ENCODE measurements at regions not wholly inside any gene's neighbourhood (a gene's known extent, or its start where the extent isn't known, plus 50 kb on each side); places are given as distances from the start of the nearest gene placed in this dataset.
"Not testable (repeated sequence)": the region's sequence is repeated elsewhere in the genome, so short reads cannot be mapped to it uniquely, and the experiment has no call there.

DNA sequence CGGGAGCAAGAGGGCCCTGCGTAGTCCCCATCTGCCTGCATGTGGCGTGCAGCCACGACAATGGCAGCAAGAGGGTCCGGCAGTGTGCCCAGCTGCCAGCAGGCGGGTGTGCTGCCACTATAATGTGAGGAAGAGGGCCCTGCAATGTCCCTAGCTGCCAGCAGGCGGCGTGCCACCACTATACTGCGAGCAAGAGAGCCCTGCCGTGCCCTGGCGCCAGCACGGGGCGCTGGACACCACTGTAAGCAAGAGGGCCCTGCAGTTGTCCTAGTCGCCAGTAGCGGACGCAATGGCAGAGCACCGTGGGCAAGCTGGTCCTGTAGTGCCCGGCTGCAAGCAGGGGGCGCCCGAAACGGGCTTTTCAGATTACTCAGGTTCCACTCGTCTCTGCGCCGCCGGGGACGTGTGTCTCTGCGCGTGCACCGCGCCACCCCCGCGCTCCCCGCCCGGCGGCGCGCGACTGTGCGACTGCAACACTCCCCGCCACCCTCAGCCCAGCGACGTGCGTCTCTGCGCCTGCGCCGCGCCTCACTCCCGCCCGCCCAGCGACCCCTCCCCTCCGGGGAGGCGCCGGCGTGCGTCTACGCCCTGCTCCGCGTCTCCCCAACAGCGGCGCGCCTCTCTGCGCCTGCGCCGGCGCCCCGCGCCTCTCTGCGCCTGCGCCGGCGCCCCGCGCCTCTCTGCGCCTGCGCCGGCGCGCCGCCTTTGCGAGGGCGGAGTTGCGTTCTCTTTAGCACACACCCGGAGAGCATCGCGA lies 159.4 kb upstream of the FRG2B start:
- ATAC-seq; H3K4me3 Mint-ChIP-seq; H3K27me3 Mint-ChIP-seq (ENCODE audit: low read depth); H3K9me3 Mint-ChIP-seq; DNase-seq; H3K4me1 Mint-ChIP-seq (ENCODE audit: low read depth); H3K36me3 Mint-ChIP-seq (ENCODE audit: insufficient read depth): not testable (repeated sequence)

DNA sequence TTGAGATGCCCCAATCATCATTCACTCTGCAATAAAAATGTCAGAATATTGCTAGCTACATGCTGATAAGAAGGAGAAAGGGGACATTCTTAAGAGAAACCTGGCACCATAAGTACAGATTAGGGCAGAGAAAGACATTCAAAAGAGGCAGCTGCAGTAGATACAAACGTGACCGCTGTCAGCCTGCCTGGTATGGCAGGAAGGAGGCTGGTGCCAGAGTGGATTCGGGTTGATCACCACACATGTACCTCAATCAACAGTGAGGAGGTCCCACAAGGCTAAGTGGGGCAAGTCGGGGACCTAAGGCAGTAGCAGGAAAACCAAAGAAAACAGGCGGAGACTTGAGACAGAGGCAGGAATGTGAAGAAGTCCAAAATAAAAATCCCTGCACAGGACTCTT lies 158.6 kb upstream of the FRG2B start:
- not testable (repeated sequence) for H3K36me3 Mint-ChIP-seq (ENCODE audit: insufficient read depth)

DNA sequence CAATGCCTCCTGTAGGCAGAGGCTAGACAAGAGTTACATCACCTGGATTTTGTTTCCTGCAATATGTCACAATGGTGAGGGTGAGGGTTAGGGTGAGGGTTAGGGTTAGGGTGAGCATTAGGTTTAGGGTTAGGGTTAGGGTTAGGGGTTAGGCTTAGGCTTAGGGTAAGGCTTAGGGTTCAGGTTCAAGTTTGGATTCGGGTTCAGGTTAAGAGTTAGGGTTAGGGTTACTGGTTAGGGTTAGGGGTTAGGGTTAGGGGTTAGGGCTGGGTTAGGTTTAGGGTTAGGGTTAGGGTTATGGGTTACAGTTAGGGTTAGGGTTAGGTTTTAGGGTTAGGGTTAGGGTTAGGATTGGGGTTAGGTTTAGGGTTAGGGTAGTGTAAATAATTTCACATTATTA lies 138.7 kb upstream of the FRG2B start:
- H3K4me3 Mint-ChIP-seq, result not testable (repeated sequence)

More for the DNA sequence above, 158.6 kb upstream of the FRG2B start:
- ATAC-seq; H3K4me3 Mint-ChIP-seq; H3K4me1 Mint-ChIP-seq (ENCODE audit: low read depth); H3K27me3 Mint-ChIP-seq (ENCODE audit: low read depth); DNase-seq; H3K9me3 Mint-ChIP-seq: not testable (repeated sequence)

DNA sequence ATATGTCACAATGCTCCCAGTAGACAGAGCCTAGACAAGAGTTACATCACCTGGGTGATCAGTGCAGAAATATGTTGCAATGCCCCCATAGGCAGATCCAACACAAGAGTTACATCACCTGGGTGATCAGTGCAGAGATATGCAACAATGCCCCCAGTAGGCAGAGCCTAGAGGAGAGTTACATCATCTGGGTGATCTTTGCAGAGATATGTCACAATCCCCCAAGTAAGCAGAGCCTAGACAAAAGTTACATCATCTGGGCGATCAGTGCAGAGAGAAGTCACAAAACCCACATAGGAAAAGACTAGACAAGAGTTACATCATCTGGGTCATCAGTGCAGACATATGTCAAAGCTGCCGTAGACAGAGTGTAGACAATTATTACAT lies 138.2 kb upstream of the FRG2B start:
- H3K9me3 Mint-ChIP-seq; DNase-seq; H3K4me1 Mint-ChIP-seq (ENCODE audit: low read depth); ATAC-seq; H3K4me3 Mint-ChIP-seq; H3K36me3 Mint-ChIP-seq (ENCODE audit: insufficient read depth); H3K27me3 Mint-ChIP-seq (ENCODE audit: low read depth): not testable (repeated sequence)

More for the DNA sequence above, 138.7 kb upstream of the FRG2B start:
- not testable (repeated sequence) for H3K36me3 Mint-ChIP-seq (ENCODE audit: insufficient read depth); H3K9me3 Mint-ChIP-seq; ATAC-seq; H3K4me1 Mint-ChIP-seq (ENCODE audit: low read depth); H3K27me3 Mint-ChIP-seq (ENCODE audit: low read depth); DNase-seq

DNA sequence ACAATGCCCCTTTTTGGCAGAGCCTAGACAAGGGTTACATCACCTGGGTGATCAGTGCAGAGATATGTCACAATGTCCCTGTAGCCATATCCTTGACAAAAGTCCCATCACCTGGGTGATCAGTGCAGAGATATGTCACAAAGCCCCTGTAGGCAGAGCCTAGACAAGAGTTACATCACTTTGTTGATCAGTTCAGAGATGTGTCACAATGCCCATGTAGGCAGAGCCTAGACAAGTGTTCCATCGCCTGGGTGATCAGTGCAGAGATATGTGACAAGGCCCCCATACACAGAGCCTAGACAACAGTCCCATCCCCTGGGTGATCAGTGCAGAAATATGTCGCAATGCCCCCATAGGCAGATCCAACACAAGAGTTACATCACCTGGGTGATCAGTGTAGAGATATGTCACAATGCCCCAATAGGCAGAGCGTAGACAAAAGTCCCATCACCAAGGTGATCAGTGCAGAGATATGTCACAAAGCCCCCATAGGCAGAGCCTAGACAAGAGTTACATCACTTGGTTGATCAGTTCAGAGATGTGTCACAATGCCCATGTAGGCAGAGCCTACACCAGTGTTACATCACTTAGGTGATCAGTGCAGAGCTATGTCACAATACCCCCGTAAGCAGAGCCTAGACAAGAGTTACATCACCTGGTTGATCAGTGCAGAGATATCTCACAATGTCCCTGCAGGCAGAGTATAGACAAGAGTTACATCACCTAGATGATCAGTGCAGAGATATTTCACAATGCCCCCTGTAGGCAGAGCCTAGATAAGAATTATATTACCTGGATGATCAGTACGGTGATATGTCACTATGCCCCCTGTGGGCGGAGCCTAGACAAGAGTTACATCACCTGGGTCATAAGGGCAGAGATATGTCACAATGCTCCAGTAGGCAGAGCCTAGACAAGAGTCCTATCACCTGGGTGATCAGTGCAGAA lies 137.6 kb upstream of the FRG2B start:
- ATAC-seq, DNase-seq: not testable (repeated sequence)

DNA sequence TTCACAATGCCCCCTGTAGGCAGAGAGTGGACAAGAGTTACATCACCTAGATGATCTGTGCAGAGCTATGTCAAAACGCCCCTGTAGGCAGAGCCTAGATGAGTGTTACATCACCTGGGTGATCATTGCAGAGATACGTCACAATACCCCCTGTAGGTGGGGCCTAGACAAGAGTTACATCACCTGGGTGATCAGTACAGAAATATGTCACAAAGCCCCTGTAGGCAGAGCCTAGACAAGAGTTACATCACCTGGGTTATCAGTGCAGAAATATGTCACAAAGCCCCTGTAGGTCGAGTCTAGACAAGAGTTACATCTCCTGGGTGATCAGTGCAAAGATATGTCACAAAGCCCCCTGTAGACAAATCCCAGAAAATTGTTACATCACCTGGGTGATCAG lies 136.6 kb upstream of the FRG2B start:
- not testable (repeated sequence) for DNase-seq; H3K4me1 Mint-ChIP-seq (ENCODE audit: low read depth); H3K4me3 Mint-ChIP-seq; H3K9me3 Mint-ChIP-seq; H3K36me3 Mint-ChIP-seq (ENCODE audit: insufficient read depth); H3K27me3 Mint-ChIP-seq (ENCODE audit: low read depth)
- ATAC-seq, result peak; percentile 32 to 69

More for the DNA sequence above, 137.6 kb upstream of the FRG2B start:
- not testable (repeated sequence) for H3K36me3 Mint-ChIP-seq (ENCODE audit: insufficient read depth); H3K4me3 Mint-ChIP-seq; H3K9me3 Mint-ChIP-seq; H3K27me3 Mint-ChIP-seq (ENCODE audit: low read depth); H3K4me1 Mint-ChIP-seq (ENCODE audit: low read depth)

DNA sequence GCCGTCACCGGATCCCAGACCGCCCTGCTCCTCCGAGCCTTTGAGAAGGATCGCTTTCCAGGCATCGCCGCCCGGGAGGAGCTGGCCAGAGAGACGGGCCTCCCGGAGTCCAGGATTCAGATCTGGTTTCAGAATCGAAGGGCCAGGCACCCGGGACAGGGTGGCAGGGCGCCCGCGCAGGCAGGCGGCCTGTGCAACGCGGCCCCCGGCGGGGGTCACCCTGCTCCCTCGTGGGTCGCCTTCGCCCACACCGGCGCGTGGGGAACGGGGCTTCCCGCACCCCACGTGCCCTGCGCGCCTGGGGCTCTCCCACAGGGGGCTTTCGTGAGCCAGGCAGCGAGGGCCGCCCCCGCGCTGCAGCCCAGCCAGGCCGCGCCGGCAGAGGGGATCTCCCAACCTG lies 127.0 kb upstream of the FRG2B start:
- ATAC-seq; H3K4me1 Mint-ChIP-seq (ENCODE audit: low read depth); H3K9me3 Mint-ChIP-seq; H3K27me3 Mint-ChIP-seq (ENCODE audit: low read depth); H3K4me3 Mint-ChIP-seq; DNase-seq; H3K36me3 Mint-ChIP-seq (ENCODE audit: insufficient read depth): not testable (repeated sequence)
